GM06990 (cell line): ENCODE measurements at regions not wholly inside any gene's neighbourhood (a gene's known extent, or its start where the extent isn't known, plus 50 kb on each side); places are given as distances from the start of the nearest gene placed in this dataset.

Experiments used
- DNase-seq: peaks from one replicate; pipeline ENCODE4 v3.0.0-alpha.2; 2011; ENCODE audit not compliant: insufficient read length; ENCODE audit errors: extremely low read depth
- H3K27me3 ChIP-seq: replicated peaks from 2 replicates; pipeline ENCODE4 v1.6.0; 2011; ENCODE audit warnings: low read length; ENCODE audit not compliant: control insufficient read depth, insufficient read depth
- H3K36me3 ChIP-seq: 2 replicates; pipeline ENCODE4 v1.5.1; 2011; ENCODE audit warnings: low read length; ENCODE audit not compliant: control insufficient read depth, insufficient read depth
- H3K4me3 ChIP-seq: replicated peaks from 2 replicates; pipeline ENCODE4 v1.5.1; 2011; ENCODE audit warnings: low read depth, mild to moderate bottlenecking, control low read depth, low read length
- TF ChIP-seq, protein P1 (sequence below): IDR thresholded peaks from 2 replicates; pipeline ENCODE4 v1.5.1; 2011; ENCODE audit warnings: low read length, control low read depth, mild to moderate bottlenecking, inconsistent platforms; ENCODE audit not compliant: insufficient read depth, poor library complexity, severe bottlenecking

DNA sequence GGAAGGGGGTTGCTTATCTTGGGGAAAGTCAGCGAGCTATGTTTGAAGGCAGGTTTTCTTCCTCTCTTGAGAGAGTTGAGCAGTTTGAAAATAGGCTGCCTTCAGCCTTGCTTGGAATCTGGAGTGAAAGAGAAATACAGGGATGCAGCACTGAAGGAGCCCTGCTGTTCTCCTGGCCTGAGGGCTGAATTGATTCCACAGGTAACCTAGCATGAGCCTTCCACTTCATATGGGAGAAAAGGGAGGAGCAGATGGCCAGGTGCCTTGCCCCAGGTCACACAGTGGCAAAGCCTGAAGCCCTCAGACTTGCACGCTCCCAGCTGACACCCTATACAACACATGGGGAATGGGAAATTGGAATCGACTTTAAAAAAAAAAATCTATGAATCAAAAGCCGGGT, 88.0 kb upstream of the WLS start:
- Histone ChIP-seq H3K4me3 (no peak overlapping the region), H3K27me3 (no peaks in the 10 kb centered on the region; the same call in none of the 2 replicates), H3K36me3 (no peaks in the 10 kb centered on the region)
- TF ChIP-seq, protein P1, sequence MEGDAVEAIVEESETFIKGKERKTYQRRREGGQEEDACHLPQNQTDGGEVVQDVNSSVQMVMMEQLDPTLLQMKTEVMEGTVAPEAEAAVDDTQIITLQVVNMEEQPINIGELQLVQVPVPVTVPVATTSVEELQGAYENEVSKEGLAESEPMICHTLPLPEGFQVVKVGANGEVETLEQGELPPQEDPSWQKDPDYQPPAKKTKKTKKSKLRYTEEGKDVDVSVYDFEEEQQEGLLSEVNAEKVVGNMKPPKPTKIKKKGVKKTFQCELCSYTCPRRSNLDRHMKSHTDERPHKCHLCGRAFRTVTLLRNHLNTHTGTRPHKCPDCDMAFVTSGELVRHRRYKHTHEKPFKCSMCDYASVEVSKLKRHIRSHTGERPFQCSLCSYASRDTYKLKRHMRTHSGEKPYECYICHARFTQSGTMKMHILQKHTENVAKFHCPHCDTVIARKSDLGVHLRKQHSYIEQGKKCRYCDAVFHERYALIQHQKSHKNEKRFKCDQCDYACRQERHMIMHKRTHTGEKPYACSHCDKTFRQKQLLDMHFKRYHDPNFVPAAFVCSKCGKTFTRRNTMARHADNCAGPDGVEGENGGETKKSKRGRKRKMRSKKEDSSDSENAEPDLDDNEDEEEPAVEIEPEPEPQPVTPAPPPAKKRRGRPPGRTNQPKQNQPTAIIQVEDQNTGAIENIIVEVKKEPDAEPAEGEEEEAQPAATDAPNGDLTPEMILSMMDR: no peak
- no peak for DNase-seq

DNA sequence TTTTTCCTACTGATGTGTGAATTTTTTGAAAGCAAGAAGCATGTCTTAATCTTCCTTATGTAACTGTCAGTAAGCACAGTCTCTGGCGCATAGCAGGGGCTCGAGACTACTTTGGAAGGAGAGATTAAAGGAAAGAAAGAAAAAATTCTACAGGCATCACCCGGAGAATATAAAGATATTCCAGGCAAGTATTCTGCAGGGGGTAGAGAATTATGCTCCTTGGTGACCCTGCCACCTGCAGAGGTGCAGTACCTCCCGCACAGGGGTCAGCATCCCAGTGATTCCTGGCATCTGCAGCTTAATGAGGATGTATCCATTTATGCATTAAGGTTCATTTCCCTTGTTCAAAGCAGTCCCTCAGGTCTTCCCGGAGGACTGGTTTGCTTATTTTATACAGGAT, 87.6 kb upstream of the WLS start:
- TF ChIP-seq, protein P1: no peak
- no peaks in the 10 kb centered on the region for H3K36me3 ChIP-seq
- no peak for DNase-seq

DNA sequence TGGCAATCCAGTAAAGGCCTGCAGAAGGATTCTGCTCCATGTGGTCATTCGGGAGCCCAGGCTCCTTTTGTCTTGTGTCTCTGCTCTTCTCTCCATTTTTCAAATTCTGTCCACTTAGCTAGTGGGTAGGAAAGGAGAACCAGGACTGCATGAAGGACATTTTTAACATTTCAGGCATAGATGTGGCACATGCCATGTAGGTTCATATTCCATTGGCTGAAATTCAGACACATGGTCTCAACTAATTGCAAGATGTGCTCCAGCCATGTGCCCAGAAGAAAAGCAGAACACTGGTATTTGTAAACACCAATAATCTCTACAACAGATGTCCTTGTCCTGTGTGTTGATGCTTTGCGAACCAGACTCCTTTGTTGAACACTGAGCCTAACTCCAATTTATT, 85.2 kb upstream of the WLS start:
- no peak overlapping the region for H3K4me3 ChIP-seq
- H3K27me3 ChIP-seq: no peaks in the 10 kb centered on the region; the same call in none of the 2 replicates
- no peak for DNase-seq
- TF ChIP-seq, protein P1: no peak
- H3K36me3 ChIP-seq: no peaks in the 10 kb centered on the region

More for the DNA sequence above, 87.6 kb upstream of the WLS start:
- no peak overlapping the region for H3K4me3 ChIP-seq
- H3K27me3 ChIP-seq: no peaks in the 10 kb centered on the region; the same call in none of the 2 replicates

DNA sequence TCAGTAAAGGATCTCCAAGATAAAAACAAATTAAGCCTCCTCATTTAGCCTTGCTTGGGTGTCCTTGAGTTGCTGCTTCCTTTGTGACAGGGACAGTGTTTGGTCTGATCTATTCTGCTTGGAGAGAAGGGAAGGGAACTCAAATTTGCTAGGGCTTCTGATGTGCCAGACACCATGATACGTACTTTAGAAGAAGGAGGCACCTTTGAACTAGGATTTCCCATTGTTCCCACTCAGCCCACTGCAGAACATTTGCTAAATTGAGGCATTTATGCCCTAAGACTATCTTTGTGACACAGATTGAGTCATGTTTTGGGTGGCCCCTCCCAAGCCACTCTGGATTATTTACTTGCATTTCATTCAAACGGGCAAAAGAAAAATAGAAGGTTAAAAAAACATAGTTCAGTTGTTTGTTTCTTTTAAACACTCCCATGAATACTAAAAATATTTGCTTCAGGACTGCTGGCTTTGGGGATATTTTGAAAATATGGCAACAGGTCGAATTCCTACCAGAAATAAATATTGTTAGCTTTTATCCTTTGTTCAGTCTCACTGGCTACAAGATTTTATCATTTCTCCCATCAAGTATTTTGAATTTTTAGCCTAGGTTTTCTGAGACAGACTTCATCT, 81.9 kb upstream of the WLS start:
- TF ChIP-seq, protein P1: no peak
- DNase-seq: no peak
- Histone ChIP-seq H3K27me3 (no peaks in the 10 kb centered on the region), H3K36me3 (no peaks in the 10 kb centered on the region), H3K4me3 (no peak overlapping the region)

DNA sequence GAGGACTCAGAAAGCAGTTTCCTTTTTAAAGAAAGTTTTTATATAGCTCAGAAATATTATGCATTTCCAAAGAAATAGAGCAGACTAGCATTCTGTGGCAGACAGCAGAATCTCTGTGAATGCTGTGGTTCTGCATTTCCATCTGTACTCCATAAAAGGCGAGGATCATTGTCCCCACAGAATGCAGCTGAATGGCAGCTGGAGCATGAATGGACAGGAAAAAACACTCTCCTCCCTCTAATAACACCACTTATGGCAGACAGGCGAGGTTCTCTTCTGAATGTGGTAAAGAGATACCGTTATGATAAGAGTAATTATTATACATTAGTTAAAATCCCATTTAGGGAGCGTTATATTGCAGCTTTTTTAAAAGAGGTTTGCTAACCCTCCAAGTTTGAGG, 81.4 kb upstream of the WLS start:
- no peaks in the 10 kb centered on the region for H3K36me3 ChIP-seq
- no peak overlapping the region for H3K4me3 ChIP-seq
- no peak for DNase-seq
- TF ChIP-seq, protein P1: no peak
- no peaks in the 10 kb centered on the region for H3K27me3 ChIP-seq

DNA sequence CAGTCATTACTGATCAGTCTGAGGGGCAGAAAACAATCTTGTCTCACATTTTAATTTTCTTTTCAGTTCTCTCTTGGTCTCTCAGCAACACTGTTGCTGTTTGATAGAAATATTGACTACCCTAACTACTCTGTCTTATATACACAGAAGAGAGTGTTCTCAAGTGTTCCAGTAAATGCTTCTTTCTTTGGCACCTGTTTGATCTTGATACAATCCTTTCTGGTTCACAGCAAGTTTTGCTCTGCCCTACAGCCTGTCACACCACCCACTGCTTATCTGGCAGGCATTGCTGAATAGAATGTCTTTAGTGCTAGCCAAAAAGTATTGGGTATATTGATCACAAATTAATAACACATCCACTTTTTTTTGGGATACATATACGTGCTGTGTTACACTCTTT, 75.7 kb upstream of the WLS start:
- no peaks in the 10 kb centered on the region for H3K36me3 ChIP-seq
- DNase-seq: no peak
- no peaks in the 10 kb centered on the region for H3K27me3 ChIP-seq
- no peak overlapping the region for H3K4me3 ChIP-seq
- TF ChIP-seq, protein P1: no peak
